H7 (cell line): ENCODE measurements at regions not wholly inside any gene's neighbourhood (a gene's known extent, or its start where the extent isn't known, plus 50 kb on each side); places are given as distances from the start of the nearest gene placed in this dataset.

Experiments used
- DNase-seq: peaks from one replicate; pipeline ENCODE4 v3.0.0; 2012
- H3K27me3 ChIP-seq: 2 replicates; pipeline ENCODE4 v1.6.0; 2011; ENCODE audit warnings: mild to moderate bottlenecking, low read length; ENCODE audit not compliant: control insufficient read depth, insufficient read depth
- H3K36me3 ChIP-seq: replicated peaks from 2 replicates; pipeline ENCODE4 v1.5.1; 2011; ENCODE audit warnings: low read length; ENCODE audit not compliant: control insufficient read depth, insufficient read depth
- H3K4me3 ChIP-seq: 2 replicates; pipeline ENCODE4 v1.5.1; 2011; ENCODE audit warnings: low read depth, mild to moderate bottlenecking, control low read depth, low read length, moderate library complexity; ENCODE audit not compliant: insufficient read depth

- Histone ChIP-seq H3K4me3 (no peak overlapping the region), H3K27me3 (no peaks in the 10 kb centered on the region), H3K36me3 (no peaks in the 10 kb centered on the region)
- DNase-seq = no peak
Observed at GRCh38 chr1:103372866-103373265, 152.6 kb upstream of the RNPC3 start.

GRCh38 chr1:103371234-103371633, 154.3 kb upstream of the RNPC3 start:
- Histone ChIP-seq H3K36me3 (no peaks in the 10 kb centered on the region), H3K4me3 (no peak overlapping the region), H3K27me3 (no peaks in the 10 kb centered on the region)
- no peak for DNase-seq

GRCh38 chr1:103367186-103367585, 158.3 kb upstream of the RNPC3 start:
- no peaks in the 10 kb centered on the region for H3K36me3 ChIP-seq
- no peaks in the 10 kb centered on the region for H3K27me3 ChIP-seq
- no peak for DNase-seq
- no peak overlapping the region for H3K4me3 ChIP-seq

GRCh38 chr1:103365860-103366569, 159.5 kb upstream of the RNPC3 start:
- Histone ChIP-seq H3K4me3 (no peak overlapping the region), H3K36me3 (no peaks in the 10 kb centered on the region), H3K27me3 (no peaks in the 10 kb centered on the region)
- DNase-seq = no peak

- H3K36me3 ChIP-seq = no peaks in the 10 kb centered on the region
- no peak for DNase-seq
- H3K4me3 ChIP-seq = no peak overlapping the region
- no peaks in the 10 kb centered on the region for H3K27me3 ChIP-seq
Observed at GRCh38 chr1:103363008-103363365, 162.5 kb upstream of the RNPC3 start.

GRCh38 chr1:103362348-103363007, 163.0 kb upstream of the RNPC3 start:
- H3K36me3 ChIP-seq = no peaks in the 10 kb centered on the region
- no peaks in the 10 kb centered on the region for H3K27me3 ChIP-seq
- no peak for DNase-seq
- H3K4me3 ChIP-seq = no peak overlapping the region

GRCh38 chr1:103353391-103353790, 172.1 kb upstream of the RNPC3 start:
- H3K27me3 ChIP-seq = no peaks in the 10 kb centered on the region
- no peak overlapping the region for H3K4me3 ChIP-seq
- H3K36me3 ChIP-seq = no peaks in the 10 kb centered on the region
- DNase-seq = no peak

- H3K4me3 ChIP-seq = no peak overlapping the region
- H3K36me3 ChIP-seq = no peaks in the 10 kb centered on the region
- DNase-seq = no peak
- H3K27me3 ChIP-seq = no peaks in the 10 kb centered on the region
Observed at GRCh38 chr1:103348136-103348535, 177.4 kb upstream of the RNPC3 start.

GRCh38 chr1:103344930-103345329, 180.6 kb upstream of the RNPC3 start:
- H3K36me3 ChIP-seq = no peaks in the 10 kb centered on the region
- no peak for DNase-seq
- H3K4me3 ChIP-seq = no peak overlapping the region
- H3K27me3 ChIP-seq = no peaks in the 10 kb centered on the region

- DNase-seq = no peak
- Histone ChIP-seq H3K36me3 (no peaks in the 10 kb centered on the region), H3K4me3 (no peak overlapping the region)
Observed at GRCh38 chr1:103341377-103341880, 184.1 kb upstream of the RNPC3 start.

GRCh38 chr1:103337779-103338178, 187.7 kb upstream of the RNPC3 start:
- H3K36me3 ChIP-seq = no peaks in the 10 kb centered on the region
- DNase-seq = no peak
- H3K27me3 ChIP-seq = no peaks in the 10 kb centered on the region
- H3K4me3 ChIP-seq = no peak overlapping the region

More at GRCh38 chr1:103341377-103341880, 184.1 kb upstream of the RNPC3 start:
- no peaks in the 10 kb centered on the region for H3K27me3 ChIP-seq

GRCh38 chr1:103336408-103336807, 189.1 kb upstream of the RNPC3 start:
- no peaks in the 10 kb centered on the region for H3K27me3 ChIP-seq
- H3K36me3 ChIP-seq = no peaks in the 10 kb centered on the region
- no peak for DNase-seq
- H3K4me3 ChIP-seq = no peak overlapping the region

- no peak overlapping the region for H3K4me3 ChIP-seq
- H3K27me3 ChIP-seq = no peaks in the 10 kb centered on the region
- no peak for DNase-seq
- H3K36me3 ChIP-seq = no peaks in the 10 kb centered on the region
Observed at GRCh38 chr1:103333141-103333540, 192.4 kb upstream of the RNPC3 start.

- no peak for DNase-seq
- H3K36me3 ChIP-seq = no peaks in the 10 kb centered on the region
- H3K4me3 ChIP-seq = no peak overlapping the region
- no peaks in the 10 kb centered on the region for H3K27me3 ChIP-seq
Observed at GRCh38 chr1:103327054-103327719, 198.3 kb upstream of the RNPC3 start.

GRCh38 chr1:103326595-103326994, 198.9 kb upstream of the RNPC3 start:
- DNase-seq = no peak
- Histone ChIP-seq H3K27me3 (no peaks in the 10 kb centered on the region), H3K36me3 (no peaks in the 10 kb centered on the region), H3K4me3 (no peak overlapping the region)
